Left lung (tissue), 4 donors: ENCODE measurements at regions not wholly inside any gene's neighbourhood (a gene's known extent, or its start where the extent isn't known, plus 50 kb on each side); places are given as distances from the start of the nearest gene placed in this dataset.
A peak's percentile ranks its signal among the peaks of the same experiment; 100 is the strongest.

Source experiments
- ATAC-seq: fragments of 200-7000 bp; cut with Tn5 transposase; one replicate; pipeline ENCODE4 v1.9.1; 2020; ENCODE audit warnings: moderate library complexity
- DNase-seq, 4 donors: peaks; one replicate each; pipeline ENCODE4 v3.0.0-alpha.2; 2013 to 2020
- H3K27ac ChIP-seq, 2 donors: fragments of 200-600 bp; sonication (generic) in 1 of 2; one replicate each; pipeline versions ENCODE4 v1.5.0 to v1.8.0; 2020 to 2021
- H3K27me3 ChIP-seq, 2 donors: fragments of 200-600 bp; sonication (generic) in 1 of 2; one replicate each; pipeline versions ENCODE4 v1.5.0 to v1.8.0; 2020 to 2021
- H3K36me3 ChIP-seq, 2 donors: fragments of 200-600 bp; sonication (generic) in 1 of 2; one replicate each; pipeline versions ENCODE4 v1.5.0 to v1.8.0; 2020 to 2021
- H3K4me1 ChIP-seq, 2 donors: fragments of 200-600 bp; one replicate each; pipeline ENCODE4 v1.8.0; 2021
- H3K4me3 ChIP-seq, 2 donors: fragments of 200-600 bp; sonication (generic) in 1 of 2; one replicate each; pipeline versions ENCODE4 v1.5.0 to v1.8.0; 2020 to 2021; ENCODE audit warnings: mild to moderate bottlenecking in 1 of 2
- H3K9me3 ChIP-seq, 2 donors: fragments of 200-600 bp; sonication (generic) in 1 of 2; one replicate each; pipeline versions ENCODE4 v1.5.0 to v1.8.0; 2020 to 2021
- intact Hi-C, 2 donors: fragments of 100-400 bp; cut with DNase I; formaldehyde crosslinking; loops; one replicate each; pipeline versions ENCODE4 v1.11.2 to v1.14.2; 2022
- TF ChIP-seq, protein P1 (sequence below), 2 donors: fragments of 200-600 bp; sonication (generic) in 1 of 2; IDR thresholded peaks; one replicate each; pipeline versions ENCODE4 v1.5.0 to v1.8.0; 2021; ENCODE audit warnings: antibody characterized with exemption in 2 of 2
- donor health status: DM: no; HTN: yes; CAD: no.
- donor health status: DM: no; HTN: no; CAD: no.

DNA sequence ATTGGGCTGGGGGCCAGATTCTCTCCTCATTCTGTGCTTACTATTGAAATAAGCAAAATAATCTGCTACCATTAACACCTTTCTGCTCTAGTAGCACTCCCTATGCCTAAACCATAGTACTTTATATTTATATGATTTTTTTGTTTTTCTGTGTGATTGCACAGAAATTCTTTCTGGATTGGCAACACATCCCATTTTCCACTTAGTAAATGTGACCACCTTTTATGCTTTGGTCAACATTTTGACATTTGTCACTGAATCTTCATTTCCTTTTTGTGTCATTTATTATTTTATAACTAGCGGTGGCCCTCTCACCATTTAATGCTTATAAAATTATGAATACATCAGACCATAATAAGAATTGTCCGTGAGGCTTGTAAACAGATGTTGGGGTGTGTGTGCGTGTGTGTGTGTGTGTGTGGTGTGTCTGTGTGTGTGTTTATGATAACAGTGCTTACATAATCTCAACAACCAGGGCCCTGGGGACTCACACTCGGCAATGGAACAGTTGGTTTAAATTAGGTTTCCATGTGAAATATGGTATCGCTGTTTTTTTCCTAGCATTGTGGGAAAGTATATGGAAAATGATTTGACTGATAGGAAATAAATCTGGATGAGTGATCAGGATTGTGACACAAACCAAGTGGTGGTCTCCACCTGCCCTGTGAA is 138.9 kb downstream of the NOC3L start:
- intact Hi-C loops = no loop called here
- no peaks in the 10 kb centered on the region for H3K27me3 ChIP-seq
- H3K27ac ChIP-seq = no peak overlapping the region
- no peaks in the 10 kb centered on the region for H3K36me3 ChIP-seq
- DNase-seq = peak in 2 of 4 donors; percentile 29 to 49
- no peak for ATAC-seq
- H3K4me3 ChIP-seq = no peak overlapping the region
- H3K4me1 ChIP-seq = no peaks in the 10 kb centered on the region
- H3K9me3 ChIP-seq = no peaks in the 10 kb centered on the region
- TF ChIP-seq, protein P1, sequence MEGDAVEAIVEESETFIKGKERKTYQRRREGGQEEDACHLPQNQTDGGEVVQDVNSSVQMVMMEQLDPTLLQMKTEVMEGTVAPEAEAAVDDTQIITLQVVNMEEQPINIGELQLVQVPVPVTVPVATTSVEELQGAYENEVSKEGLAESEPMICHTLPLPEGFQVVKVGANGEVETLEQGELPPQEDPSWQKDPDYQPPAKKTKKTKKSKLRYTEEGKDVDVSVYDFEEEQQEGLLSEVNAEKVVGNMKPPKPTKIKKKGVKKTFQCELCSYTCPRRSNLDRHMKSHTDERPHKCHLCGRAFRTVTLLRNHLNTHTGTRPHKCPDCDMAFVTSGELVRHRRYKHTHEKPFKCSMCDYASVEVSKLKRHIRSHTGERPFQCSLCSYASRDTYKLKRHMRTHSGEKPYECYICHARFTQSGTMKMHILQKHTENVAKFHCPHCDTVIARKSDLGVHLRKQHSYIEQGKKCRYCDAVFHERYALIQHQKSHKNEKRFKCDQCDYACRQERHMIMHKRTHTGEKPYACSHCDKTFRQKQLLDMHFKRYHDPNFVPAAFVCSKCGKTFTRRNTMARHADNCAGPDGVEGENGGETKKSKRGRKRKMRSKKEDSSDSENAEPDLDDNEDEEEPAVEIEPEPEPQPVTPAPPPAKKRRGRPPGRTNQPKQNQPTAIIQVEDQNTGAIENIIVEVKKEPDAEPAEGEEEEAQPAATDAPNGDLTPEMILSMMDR (IDR thresholded peaks at IDR 0.05) = no peak

DNA sequence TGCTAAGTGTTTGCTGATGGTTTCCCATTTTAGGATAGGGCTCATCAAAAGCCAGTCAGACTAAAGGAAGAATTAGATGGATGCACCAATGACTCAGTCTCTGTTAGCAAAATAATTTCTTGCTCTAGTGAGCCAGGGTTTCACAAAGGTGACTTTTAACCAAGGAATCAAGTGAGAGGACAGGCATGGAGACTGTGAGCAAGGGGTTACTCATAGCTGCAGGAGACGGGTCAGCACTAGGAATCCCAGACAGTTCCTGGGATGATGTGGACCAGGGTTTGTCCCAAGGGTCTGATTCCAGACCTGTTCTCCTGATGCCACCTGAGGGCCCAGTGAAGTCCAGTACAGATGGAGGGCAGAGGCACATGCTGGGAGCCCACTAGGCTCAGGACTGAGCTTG is 138.1 kb downstream of the NOC3L start:
- no peaks in the 10 kb centered on the region for H3K4me1 ChIP-seq
- no peak overlapping the region for H3K4me3 ChIP-seq
- ATAC-seq (no peak), DNase-seq (no peak)
- no peaks in the 10 kb centered on the region for H3K27me3 ChIP-seq
- intact Hi-C loops = no loop called here
- no peak overlapping the region for H3K27ac ChIP-seq
- TF ChIP-seq, protein P1 (IDR thresholded peaks at IDR 0.05) = no peak
- H3K9me3 ChIP-seq = no peaks in the 10 kb centered on the region
- no peaks in the 10 kb centered on the region for H3K36me3 ChIP-seq

DNA sequence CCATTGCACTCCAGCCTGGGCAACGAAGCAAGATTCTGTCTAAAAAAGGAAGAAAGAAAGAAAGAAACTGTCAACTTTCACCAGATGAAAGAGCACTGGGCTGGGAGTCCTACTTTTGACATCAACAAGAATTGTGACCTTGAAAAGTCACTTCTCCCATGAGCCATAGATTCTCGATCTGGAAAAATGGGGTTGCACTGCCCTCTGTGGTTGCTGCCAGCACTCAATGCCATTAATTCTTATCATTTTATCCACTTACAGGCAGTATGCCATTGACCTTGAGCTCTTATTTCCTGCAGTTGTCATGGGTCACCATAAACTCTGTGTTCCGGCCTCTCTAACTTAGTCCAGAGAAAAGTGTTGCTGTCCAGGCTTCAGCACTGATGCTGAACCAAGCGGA is 137.2 kb downstream of the NOC3L start:
- no peaks in the 10 kb centered on the region for H3K27me3 ChIP-seq
- DNase-seq = no peak
- TF ChIP-seq, protein P1 (IDR thresholded peaks at IDR 0.05) = no peak
- H3K27ac ChIP-seq = no peak overlapping the region
- intact Hi-C loops = no loop called here
- no peak overlapping the region for H3K4me3 ChIP-seq
- no peaks in the 10 kb centered on the region for H3K9me3 ChIP-seq
- no peaks in the 10 kb centered on the region for H3K4me1 ChIP-seq
- ATAC-seq = no peak
- no peaks in the 10 kb centered on the region for H3K36me3 ChIP-seq

DNA sequence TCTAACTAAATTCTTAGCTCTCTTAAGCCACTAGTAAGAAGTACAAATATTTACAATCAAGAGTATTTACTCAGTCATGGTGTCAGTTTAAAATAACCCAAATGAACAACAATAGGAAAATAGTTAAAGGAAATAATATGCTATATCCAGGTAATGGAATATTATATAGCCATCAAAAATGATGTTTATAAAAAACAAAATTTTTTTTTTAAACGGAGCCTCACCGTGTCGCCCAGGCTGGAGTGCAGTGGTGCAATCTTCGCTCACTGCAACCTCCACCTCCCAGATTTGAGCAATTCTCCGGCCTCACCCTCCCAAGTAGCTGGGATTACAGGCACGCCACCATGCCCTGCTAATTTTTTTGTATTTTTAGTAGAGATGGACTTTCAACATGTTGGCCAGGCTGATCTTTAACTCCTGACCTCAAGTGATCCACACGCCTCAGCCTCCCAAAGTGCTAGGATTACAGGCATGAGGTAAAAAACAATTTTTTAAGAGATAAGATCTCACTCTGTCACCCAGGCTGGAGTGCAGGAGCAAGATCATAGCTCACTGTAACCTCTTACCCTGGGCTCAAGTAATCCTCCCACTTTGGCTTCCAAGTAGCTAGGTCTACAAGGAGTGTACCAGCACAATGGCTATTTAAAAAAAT is 132.5 kb downstream of the NOC3L start:
- intact Hi-C loops = no loop called here
- Histone ChIP-seq H3K27me3 (no peaks in the 10 kb centered on the region), H3K9me3 (no peaks in the 10 kb centered on the region), H3K4me3 (no peak overlapping the region), H3K36me3 (no peaks in the 10 kb centered on the region), H3K4me1 (no peaks in the 10 kb centered on the region), H3K27ac (no peak overlapping the region)
- ATAC-seq (no peak), DNase-seq (no peak)
- TF ChIP-seq, protein P1 (IDR thresholded peaks at IDR 0.05) = no peak

DNA sequence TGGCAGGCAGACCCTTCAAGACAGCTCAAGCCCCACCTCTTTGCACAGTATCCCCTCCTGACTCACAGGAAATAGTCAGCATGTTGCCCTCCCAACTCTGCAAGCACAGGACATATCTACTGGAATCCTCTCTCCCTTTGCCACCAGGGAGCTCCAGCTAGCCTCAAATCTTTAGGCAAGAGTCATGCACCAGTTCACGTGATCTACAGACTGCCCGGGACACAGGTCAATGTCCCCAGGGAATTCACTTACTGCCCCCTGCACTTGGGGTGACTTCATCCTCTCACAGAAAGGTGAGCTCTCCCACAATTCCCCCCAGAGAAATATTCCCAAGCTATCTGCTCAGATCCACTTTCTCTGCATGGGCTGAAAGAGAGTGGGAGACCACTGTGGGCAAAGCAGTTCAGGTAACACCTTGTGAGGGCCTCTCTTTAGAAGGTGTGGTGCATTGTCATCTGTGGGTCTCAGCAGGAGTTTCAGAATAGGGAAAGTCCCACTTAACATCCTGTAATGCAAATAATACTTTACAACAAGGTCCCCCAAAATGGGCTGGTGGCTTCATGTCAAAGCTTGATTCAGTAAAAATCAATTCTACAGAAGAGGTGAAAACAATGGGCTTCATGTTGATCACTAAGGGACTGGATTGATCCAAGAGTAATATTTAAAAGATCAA is 129.9 kb downstream of the NOC3L start:
- Histone ChIP-seq H3K9me3 (no peaks in the 10 kb centered on the region), H3K4me3 (no peak overlapping the region), H3K27me3 (no peaks in the 10 kb centered on the region), H3K4me1 (no peaks in the 10 kb centered on the region), H3K27ac (no peak overlapping the region), H3K36me3 (no peaks in the 10 kb centered on the region)
- no peak for DNase-seq
- ATAC-seq = no peak
- TF ChIP-seq, protein P1 (IDR thresholded peaks at IDR 0.05) = no peak
- intact Hi-C loops = no loop called here
